Mammary epithelial cell (primary cell): ENCODE measurements at regions not wholly inside any gene's neighbourhood (a gene's known extent, or its start where the extent isn't known, plus 50 kb on each side); places are given as distances from the start of the nearest gene placed in this dataset.

Source experiments
- CTCF ChIP-seq, 2 donors: IDR thresholded peaks in 1 of 2; conservative IDR thresholded peaks in 1 of 2; 2 replicates each; pipeline ENCODE4 v1.5.1; 2011 to 2012; ENCODE audit warnings: inconsistent platforms in 2 of 2, low read length in 2 of 2, mild to moderate bottlenecking in 2 of 2, control low read depth in 1 of 2, low read depth in 1 of 2; ENCODE audit not compliant: insufficient read depth in 1 of 2; ENCODE audit errors: extremely low read depth in 1 of 2
- EZH2 ChIP-seq: IDR thresholded peaks from 2 replicates; pipeline ENCODE4 v1.6.1; 2012; ENCODE audit warnings: low read length, inconsistent platforms, borderline replicate concordance

DNA sequence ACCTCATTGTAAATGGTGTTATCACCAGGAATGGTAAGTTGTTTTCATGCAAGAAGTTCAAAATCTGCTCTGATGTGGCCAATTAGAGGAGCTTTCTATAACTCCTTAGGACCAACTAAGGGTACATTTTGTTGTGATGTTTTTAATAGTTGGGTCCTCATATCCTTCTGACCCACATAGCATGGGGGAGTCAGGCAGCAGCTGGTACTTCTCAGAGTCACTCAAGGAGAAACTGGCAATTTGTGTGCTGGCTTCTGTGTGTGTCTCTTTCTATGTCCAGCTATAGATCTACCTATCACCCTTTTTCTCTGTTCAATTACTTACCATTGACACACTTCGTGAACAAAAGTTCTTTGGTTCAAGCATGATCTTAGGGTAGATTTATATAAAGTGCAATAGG is 194.3 kb upstream of the TENM3 start:
- TF ChIP-seq CTCF (conservative IDR thresholded peaks at IDR 0.05 in 1 of 2, IDR thresholded peaks at IDR 0.05 in 1 of 2; ENCODE audit: extremely low read depth in 1 of 2, insufficient read depth in 1 of 2, low read depth in 1 of 2, low read length in 2 of 2) (no peak), EZH2 (no peak)
